Uterus (tissue), 3 donors: ENCODE measurements at regions not wholly inside any gene's neighbourhood (a gene's known extent, or its start where the extent isn't known, plus 50 kb on each side); places are given as distances from the start of the nearest gene placed in this dataset.

Source experiments
- DNase-seq, 2 donors: peaks; one replicate each; pipeline ENCODE4 v3.0.0-alpha.2; 2019 to 2020
- H3K27ac ChIP-seq, 2 donors: fragments of 200-600 bp; sonication (generic); 1 replicate in 1 of 2; 2 replicates in 1 of 2; pipeline ENCODE4 v1.5.1; 2016 to 2018
- H3K27me3 ChIP-seq, 2 donors: fragments of 200-600 bp; sonication (generic); one replicate each; pipeline ENCODE4 v1.5.1; 2018 to 2019; ENCODE audit warnings: control low read depth in 1 of 2
- H3K36me3 ChIP-seq, 2 donors: fragments of 200-600 bp; sonication (generic); one replicate each; pipeline ENCODE4 v1.5.1; 2019; ENCODE audit warnings: control low read depth in 1 of 2
- H3K4me1 ChIP-seq, 2 donors: fragments of 200-600 bp; sonication (generic); one replicate each; pipeline ENCODE4 v1.5.1; 2018 to 2019; ENCODE audit warnings: control low read depth in 1 of 2
- H3K4me3 ChIP-seq, 2 donors: fragments of 200-600 bp; sonication (generic); 1 replicate in 1 of 2; 2 replicates in 1 of 2; pipeline ENCODE4 v1.5.1; 2018 to 2019; ENCODE audit warnings: mild to moderate bottlenecking in 1 of 2
- H3K9me3 ChIP-seq, 2 donors: fragments of 200-600 bp; sonication (generic); one replicate each; pipeline ENCODE4 v1.5.1; 2019; ENCODE audit warnings: control low read depth in 1 of 2
- CTCF ChIP-seq, 4 experiments: fragments of 200-600 bp in 2 of 4; fragments of 450-650 bp in 2 of 4; sonication (generic) in 2 of 4; IDR thresholded peaks; one replicate each; pipeline ENCODE4 v1.5.1; 2016 to 2019; ENCODE audit warnings: antibody characterized with exemption in 4 of 4, mild to moderate bottlenecking in 2 of 4, moderate library complexity in 1 of 4
- POLR2A ChIP-seq, 2 donors: fragments of 450-650 bp; IDR thresholded peaks; one replicate each; pipeline ENCODE4 v1.6.1; 2016; ENCODE audit warnings: antibody characterized with exemption in 2 of 2, mild to moderate bottlenecking in 1 of 2, moderate library complexity in 1 of 2
- intact Hi-C: fragments of 100-400 bp; cut with DNase I; formaldehyde crosslinking; loops from one replicate; pipeline ENCODE4 v1.15.1; 2023; ENCODE audit warnings: low total_unique reads
- donor health status: DM: yes; HTN: yes; CAD: no.

- H3K36me3 ChIP-seq = no peaks in the 10 kb centered on the region
- DNase-seq = no peak
- no peak overlapping the region for H3K4me3 ChIP-seq
- intact Hi-C loops = no loop called here
- no peaks in the 10 kb centered on the region for H3K27me3 ChIP-seq
- H3K9me3 ChIP-seq = no peaks in the 10 kb centered on the region
- TF ChIP-seq CTCF (IDR thresholded peaks at IDR 0.05) (no peak), POLR2A (IDR thresholded peaks at IDR 0.05) (no peak)
- H3K27ac ChIP-seq = no peak overlapping the region
- no peaks in the 10 kb centered on the region for H3K4me1 ChIP-seq
Measured at GRCh38 chr14:46018846-46019420, 632.6 kb downstream of the RPL10L start.

DNA sequence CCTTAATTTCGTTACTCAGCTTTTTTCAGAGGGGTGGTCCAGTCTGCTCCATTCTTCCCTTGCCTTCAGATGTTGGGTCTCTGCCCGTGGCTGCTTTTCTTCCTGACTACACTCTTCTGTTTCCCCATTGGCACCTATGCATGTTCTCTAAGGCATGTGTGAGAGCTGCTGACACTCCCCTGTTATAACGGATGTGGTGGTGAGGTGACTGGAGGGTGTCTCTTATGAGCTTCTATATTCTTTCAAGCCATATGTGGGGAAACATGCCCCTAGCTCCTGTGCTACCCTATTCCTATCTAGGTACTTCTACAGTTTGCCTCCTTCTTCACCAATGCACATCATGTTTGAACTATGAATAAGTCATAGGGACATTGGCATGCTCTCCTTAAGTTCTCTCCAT lies 643.2 kb downstream of the RPL10L start:
- Histone ChIP-seq H3K36me3 (no peaks in the 10 kb centered on the region), H3K4me3 (no peak overlapping the region), H3K27me3 (no peaks in the 10 kb centered on the region), H3K4me1 (no peaks in the 10 kb centered on the region), H3K27ac (no peak overlapping the region), H3K9me3 (no peaks in the 10 kb centered on the region)
- intact Hi-C loops = no loop called here
- DNase-seq = no peak
- TF ChIP-seq CTCF (IDR thresholded peaks at IDR 0.05) (no peak), POLR2A (IDR thresholded peaks at IDR 0.05) (no peak)

DNA sequence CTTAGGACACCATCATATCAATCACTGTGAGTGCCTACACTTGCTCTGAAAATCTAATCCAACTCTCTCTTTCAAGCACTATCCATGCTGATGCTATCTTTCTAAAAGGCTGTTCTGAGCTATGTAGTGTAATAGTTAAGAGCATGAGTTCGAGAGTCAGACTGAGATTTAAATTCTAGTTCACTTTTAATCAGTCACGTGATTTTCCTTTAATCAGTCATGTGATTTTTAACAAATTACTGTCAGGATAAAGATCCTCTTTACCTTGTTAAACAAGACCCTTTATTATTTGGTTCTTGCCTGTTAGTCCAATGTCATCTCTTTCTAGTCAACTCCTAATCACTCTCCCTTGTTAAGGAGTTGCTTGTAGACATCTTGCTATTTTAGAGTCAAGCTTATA lies 653.0 kb downstream of the RPL10L start:
- intact Hi-C loops = no loop called here
- no peaks in the 10 kb centered on the region for H3K27me3 ChIP-seq
- H3K4me3 ChIP-seq = no peak overlapping the region
- DNase-seq = no peak
- H3K9me3 ChIP-seq = no peaks in the 10 kb centered on the region
- no peaks in the 10 kb centered on the region for H3K36me3 ChIP-seq
- TF ChIP-seq POLR2A (IDR thresholded peaks at IDR 0.05) (no peak), CTCF (IDR thresholded peaks at IDR 0.05) (no peak)
- no peak overlapping the region for H3K27ac ChIP-seq
- H3K4me1 ChIP-seq = no peaks in the 10 kb centered on the region

DNA sequence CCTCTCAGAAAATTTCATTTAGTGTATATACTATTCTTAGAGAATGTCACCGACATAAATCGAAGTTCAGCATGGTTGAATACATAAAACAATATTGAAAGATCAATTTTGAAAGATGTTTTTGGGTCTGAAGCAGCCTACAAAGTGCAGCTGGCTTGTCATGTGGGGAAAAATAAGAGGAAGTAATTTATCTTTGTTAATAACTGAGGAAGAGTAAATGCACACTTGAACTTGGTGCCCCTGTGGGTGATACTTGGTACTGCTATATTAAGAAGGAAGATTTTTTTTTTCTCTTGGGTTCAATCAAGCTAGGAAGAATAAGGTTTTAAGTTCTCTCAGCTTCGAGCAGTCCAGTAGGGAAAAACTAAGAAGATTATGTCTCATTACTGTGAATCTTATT lies 661.3 kb downstream of the RPL10L start:
- DNase-seq = no peak
- Histone ChIP-seq H3K36me3 (no peaks in the 10 kb centered on the region), H3K4me1 (no peaks in the 10 kb centered on the region), H3K4me3 (no peak overlapping the region), H3K27ac (no peak overlapping the region), H3K27me3 (no peaks in the 10 kb centered on the region), H3K9me3 (no peaks in the 10 kb centered on the region)
- TF ChIP-seq POLR2A (IDR thresholded peaks at IDR 0.05) = no peak
- TF ChIP-seq CTCF (IDR thresholded peaks at IDR 0.05) = no peak
- intact Hi-C loops = no loop called here

DNA sequence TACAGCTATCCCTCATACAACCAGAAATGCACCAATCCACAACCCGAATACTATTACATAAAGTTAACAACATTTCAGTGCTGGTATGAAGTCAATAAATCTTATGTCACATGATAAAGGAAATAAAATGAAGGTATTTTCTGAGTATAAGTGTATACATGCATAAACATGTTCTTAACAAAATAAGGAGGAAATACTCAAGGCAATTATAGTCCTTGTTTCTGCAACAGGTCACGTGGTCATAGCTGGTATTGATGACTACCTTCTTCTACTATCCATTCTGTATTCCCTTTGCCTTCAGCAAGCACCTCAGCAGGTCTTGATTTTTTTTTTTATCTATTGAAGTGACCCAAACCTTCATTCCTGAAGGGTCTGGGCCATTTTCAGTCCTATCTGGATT lies 675.6 kb downstream of the RPL10L start:
- TF ChIP-seq CTCF (IDR thresholded peaks at IDR 0.05) (no peak), POLR2A (IDR thresholded peaks at IDR 0.05) (no peak)
- Histone ChIP-seq H3K36me3 (no peaks in the 10 kb centered on the region), H3K9me3 (no peaks in the 10 kb centered on the region), H3K27me3 (no peaks in the 10 kb centered on the region), H3K27ac (no peak overlapping the region), H3K4me3 (no peak overlapping the region), H3K4me1 (no peaks in the 10 kb centered on the region)
- intact Hi-C loops = no loop called here
- DNase-seq = no peak
